GM12878 (cell line): ENCODE measurements at regions not wholly inside any gene's neighbourhood (a gene's known extent, or its start where the extent isn't known, plus 50 kb on each side); places are given as distances from the start of the nearest gene placed in this dataset.

ENCODE experiments used
- CEBPB ChIP-seq, 2 experiments: fragments of 150-350 bp in 1 of 2; IDR thresholded peaks; 2 replicates each; pipeline ENCODE4 v1.6.1; 2012 to 2014; ENCODE audit warnings: low read depth in 2 of 2, low read length in 2 of 2, borderline replicate concordance in 1 of 2, inconsistent platforms in 1 of 2
- CHD2 ChIP-seq: IDR thresholded peaks from 2 replicates; pipeline ENCODE4 v1.6.1; 2011; ENCODE audit warnings: low read depth, low read length, improper control_type of control experiment, borderline replicate concordance
- CREB1 ChIP-seq: IDR thresholded peaks from 2 replicates; pipeline ENCODE4 v1.6.1; 2012; ENCODE audit warnings: low read depth, mild to moderate bottlenecking, inconsistent platforms
- JUND ChIP-seq: IDR thresholded peaks from 2 replicates; pipeline ENCODE4 v1.6.1; 2012; ENCODE audit warnings: low read depth, mild to moderate bottlenecking, low read length, improper control_type of control experiment, moderate library complexity
- NBN ChIP-seq: fragments of 450-650 bp; IDR thresholded peaks from 2 replicates; pipeline ENCODE4 v1.6.1; 2016
- NFYB ChIP-seq: IDR thresholded peaks from 2 replicates; pipeline ENCODE4 v1.6.1; 2011; ENCODE audit warnings: low read depth, mild to moderate bottlenecking, low read length, improper control_type of control experiment, moderate library complexity; ENCODE audit not compliant: insufficient read depth
- TF ChIP-seq, protein P1 (sequence below), 3 experiments: IDR thresholded peaks in 2 of 3; conservative IDR thresholded peaks in 1 of 3; 2 replicates each; pipeline ENCODE4 v1.5.1; 2011; ENCODE audit warnings: low read depth in 3 of 3, low read length in 3 of 3, mild to moderate bottlenecking in 3 of 3, control low read depth in 2 of 3, moderate library complexity in 2 of 3, inconsistent platforms in 1 of 3, mixed read lengths in 1 of 3; ENCODE audit not compliant: control insufficient read depth in 2 of 3, insufficient read depth in 1 of 3; ENCODE audit errors: extremely low read depth in 1 of 3

DNA sequence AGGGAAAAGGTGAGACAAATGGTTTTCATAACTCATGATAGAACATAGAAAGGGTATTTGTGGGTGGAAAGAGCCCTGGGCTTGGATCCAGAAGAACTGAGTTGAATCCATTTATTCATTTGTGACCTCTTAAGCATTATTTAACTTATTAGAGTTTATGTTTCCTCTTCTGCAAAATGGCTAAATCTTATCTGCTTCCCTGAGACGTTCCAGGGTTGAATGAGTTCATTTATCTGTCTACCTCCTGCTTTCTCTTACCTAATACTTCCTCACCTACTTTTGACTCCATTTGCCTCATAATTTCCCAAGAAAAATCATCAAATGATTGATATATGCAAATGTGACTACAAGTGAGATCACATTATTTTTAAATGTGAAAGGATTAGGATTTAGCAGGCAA, 152.7 kb upstream of the GAS1 start:
- TF ChIP-seq CREB1 (no peak), CEBPB (IDR thresholded peaks at IDR 0.05; ENCODE audit: borderline replicate concordance in 1 of 2, low read depth in 2 of 2, low read length in 2 of 2) (no peak), NBN (no peak), JUND (no peak), CHD2 (no peak), NFYB (no peak)
- TF ChIP-seq, protein P1, sequence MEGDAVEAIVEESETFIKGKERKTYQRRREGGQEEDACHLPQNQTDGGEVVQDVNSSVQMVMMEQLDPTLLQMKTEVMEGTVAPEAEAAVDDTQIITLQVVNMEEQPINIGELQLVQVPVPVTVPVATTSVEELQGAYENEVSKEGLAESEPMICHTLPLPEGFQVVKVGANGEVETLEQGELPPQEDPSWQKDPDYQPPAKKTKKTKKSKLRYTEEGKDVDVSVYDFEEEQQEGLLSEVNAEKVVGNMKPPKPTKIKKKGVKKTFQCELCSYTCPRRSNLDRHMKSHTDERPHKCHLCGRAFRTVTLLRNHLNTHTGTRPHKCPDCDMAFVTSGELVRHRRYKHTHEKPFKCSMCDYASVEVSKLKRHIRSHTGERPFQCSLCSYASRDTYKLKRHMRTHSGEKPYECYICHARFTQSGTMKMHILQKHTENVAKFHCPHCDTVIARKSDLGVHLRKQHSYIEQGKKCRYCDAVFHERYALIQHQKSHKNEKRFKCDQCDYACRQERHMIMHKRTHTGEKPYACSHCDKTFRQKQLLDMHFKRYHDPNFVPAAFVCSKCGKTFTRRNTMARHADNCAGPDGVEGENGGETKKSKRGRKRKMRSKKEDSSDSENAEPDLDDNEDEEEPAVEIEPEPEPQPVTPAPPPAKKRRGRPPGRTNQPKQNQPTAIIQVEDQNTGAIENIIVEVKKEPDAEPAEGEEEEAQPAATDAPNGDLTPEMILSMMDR (IDR thresholded peaks at IDR 0.05 in 2 of 3, conservative IDR thresholded peaks at IDR 0.05 in 1 of 3; ENCODE audit: control insufficient read depth in 2 of 3, extremely low read depth in 1 of 3, insufficient read depth in 1 of 3, low read depth in 3 of 3, low read length in 3 of 3), result no peak
